ENCODE measurements at regions not wholly inside any gene's neighbourhood (a gene's known extent, or its start where the extent isn't known, plus 50 kb on each side); places are given as distances from the start of the nearest gene placed in this dataset.
A peak's percentile ranks its signal among the peaks of the same experiment; 100 is the strongest.

DNA sequence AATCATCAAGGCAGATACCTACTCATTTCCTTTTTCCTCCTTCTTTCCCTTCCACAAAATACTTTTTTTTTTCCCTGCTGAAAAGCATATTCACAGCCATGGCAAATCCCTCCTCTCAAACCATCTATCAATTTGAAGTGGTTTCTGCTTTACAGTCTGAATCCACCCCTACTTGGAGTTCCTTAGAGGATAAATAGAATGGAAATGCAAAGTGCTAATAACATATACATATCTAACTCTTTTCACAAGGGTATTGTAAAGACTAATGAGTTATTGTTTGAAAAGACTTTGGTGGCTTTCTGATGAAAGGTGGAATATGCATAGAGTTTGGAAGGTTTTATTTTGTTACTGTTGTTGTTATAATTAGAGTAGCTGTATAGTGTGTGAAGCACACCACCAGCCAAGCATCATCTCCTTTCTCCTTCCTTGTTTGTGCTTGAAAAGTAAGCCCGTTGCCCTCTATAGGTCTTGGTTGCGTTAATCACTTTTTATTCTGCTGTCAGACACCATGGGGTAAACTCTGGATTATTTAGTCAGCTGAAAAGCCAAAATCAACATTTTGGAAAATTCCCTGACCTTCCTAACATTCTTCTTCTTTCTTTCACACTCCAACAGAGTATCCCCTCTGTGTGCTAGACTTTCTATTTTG, 2126.9 kb upstream of the CELF4 start:
- FAIRE-seq, result no peak
- no peak overlapping the region for H3K4me3 Mint-ChIP-seq (ENCODE audit: unreplicated experiment)
- H3K27ac ChIP-seq (ENCODE audit: low read depth, low read length), result no peak overlapping the region

DNA sequence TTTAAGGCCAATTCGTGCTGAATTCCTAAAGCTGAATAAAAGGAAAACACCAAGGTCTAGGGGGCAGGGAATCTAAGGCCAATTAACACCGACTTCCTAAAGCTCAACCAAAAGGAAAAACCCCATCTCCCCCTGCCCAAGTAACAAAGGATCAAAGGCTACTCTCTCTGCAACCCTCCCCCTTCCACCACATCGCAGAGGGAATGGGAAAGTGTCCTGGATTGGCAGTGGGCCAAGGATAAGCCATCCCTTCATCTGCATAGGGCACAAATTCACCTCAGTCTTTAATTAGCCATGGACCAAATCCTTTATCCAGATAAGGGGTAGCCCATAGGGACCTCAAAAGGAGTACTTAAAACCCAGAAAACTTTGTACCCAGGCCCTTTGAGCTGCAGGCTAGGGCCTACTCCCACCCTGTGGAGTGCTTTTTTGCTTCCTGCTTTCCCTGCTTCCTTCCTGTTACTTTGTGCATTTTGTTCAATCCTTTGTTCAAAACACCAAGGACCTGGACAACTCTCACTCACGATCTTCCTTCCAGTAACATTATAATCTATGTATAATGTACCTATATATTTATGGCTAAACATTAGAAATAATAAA, 2119.8 kb upstream of the CELF4 start:
- Mint-ChIP-seq H3K27ac (ENCODE audit: unreplicated experiment) (no peak overlapping the region), H3K36me3 (ENCODE audit: low read depth, unreplicated experiment) (no peaks in the 10 kb centered on the region), H3K9me3 (ENCODE audit: unreplicated experiment) (no peaks in the 10 kb centered on the region), H3K27me3 (ENCODE audit: low read depth, unreplicated experiment) (no peaks in the 10 kb centered on the region), H3K4me1 (ENCODE audit: low read depth, unreplicated experiment) (no peaks in the 10 kb centered on the region), H3K4me3 (ENCODE audit: unreplicated experiment) (no peak overlapping the region)
- no peak overlapping the region for H3K27ac ChIP-seq (ENCODE audit: low read depth, low read length)
- no peaks in the 10 kb centered on the region for H3K36me3 ChIP-seq (ENCODE audit: insufficient read depth, low read length)
- no peaks in the 10 kb centered on the region for H3K79me2 ChIP-seq (ENCODE audit: insufficient read depth, low read length)
- no peaks in the 10 kb centered on the region for H3K27me3 ChIP-seq (ENCODE audit: insufficient read depth, low read length)
- H3K9ac ChIP-seq (ENCODE audit: low read length), result no peak overlapping the region
- no peak overlapping the region for H3K4me3 ChIP-seq (ENCODE audit: insufficient read depth, low read depth, low read length)
- H2AFZ ChIP-seq (ENCODE audit: low read depth, low read length), result peak overlapping the region; percentile 26
- TF ChIP-seq, protein P1, sequence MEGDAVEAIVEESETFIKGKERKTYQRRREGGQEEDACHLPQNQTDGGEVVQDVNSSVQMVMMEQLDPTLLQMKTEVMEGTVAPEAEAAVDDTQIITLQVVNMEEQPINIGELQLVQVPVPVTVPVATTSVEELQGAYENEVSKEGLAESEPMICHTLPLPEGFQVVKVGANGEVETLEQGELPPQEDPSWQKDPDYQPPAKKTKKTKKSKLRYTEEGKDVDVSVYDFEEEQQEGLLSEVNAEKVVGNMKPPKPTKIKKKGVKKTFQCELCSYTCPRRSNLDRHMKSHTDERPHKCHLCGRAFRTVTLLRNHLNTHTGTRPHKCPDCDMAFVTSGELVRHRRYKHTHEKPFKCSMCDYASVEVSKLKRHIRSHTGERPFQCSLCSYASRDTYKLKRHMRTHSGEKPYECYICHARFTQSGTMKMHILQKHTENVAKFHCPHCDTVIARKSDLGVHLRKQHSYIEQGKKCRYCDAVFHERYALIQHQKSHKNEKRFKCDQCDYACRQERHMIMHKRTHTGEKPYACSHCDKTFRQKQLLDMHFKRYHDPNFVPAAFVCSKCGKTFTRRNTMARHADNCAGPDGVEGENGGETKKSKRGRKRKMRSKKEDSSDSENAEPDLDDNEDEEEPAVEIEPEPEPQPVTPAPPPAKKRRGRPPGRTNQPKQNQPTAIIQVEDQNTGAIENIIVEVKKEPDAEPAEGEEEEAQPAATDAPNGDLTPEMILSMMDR (IDR thresholded peaks at IDR 0.05; ENCODE audit: insufficient read depth, low read depth, low read length), result no peak
- no peak for TF ChIP-seq EZH2 (IDR thresholded peaks at IDR 0.05; ENCODE audit: insufficient read depth, low read length)
- H3K4me1 ChIP-seq (ENCODE audit: insufficient read depth, low read length), result no peaks in the 10 kb centered on the region
- DNase-seq (ENCODE audit: low read depth) (no peak), FAIRE-seq (no peak)
- H3K4me2 ChIP-seq (ENCODE audit: low read length), result no peak overlapping the region
- no peaks in the 10 kb centered on the region for H3K9me3 ChIP-seq (ENCODE audit: insufficient read depth, low read depth, low read length)
- H4K20me1 ChIP-seq (ENCODE audit: insufficient read depth, low read length), result no peaks in the 10 kb centered on the region

More for the DNA sequence above, 2126.9 kb upstream of the CELF4 start:
- Histone ChIP-seq H3K79me2 (ENCODE audit: insufficient read depth, low read length) (no peaks in the 10 kb centered on the region), H3K27me3 (ENCODE audit: insufficient read depth, low read length) (no peaks in the 10 kb centered on the region), H2AFZ (ENCODE audit: low read depth, low read length) (no peak overlapping the region), H3K4me3 (ENCODE audit: insufficient read depth, low read depth, low read length) (no peak overlapping the region), H3K9ac (ENCODE audit: low read length) (no peak overlapping the region), H4K20me1 (ENCODE audit: insufficient read depth, low read length) (no peaks in the 10 kb centered on the region), H3K9me3 (ENCODE audit: insufficient read depth, low read depth, low read length) (no peaks in the 10 kb centered on the region), H3K36me3 (ENCODE audit: insufficient read depth, low read length) (no peaks in the 10 kb centered on the region), H3K4me1 (ENCODE audit: insufficient read depth, low read length) (no peaks in the 10 kb centered on the region), H3K4me2 (ENCODE audit: low read length) (no peak overlapping the region)
- no peaks in the 10 kb centered on the region for H3K27me3 Mint-ChIP-seq (ENCODE audit: low read depth, unreplicated experiment)
- no peaks in the 10 kb centered on the region for H3K36me3 Mint-ChIP-seq (ENCODE audit: low read depth, unreplicated experiment)
- no peak for DNase-seq (ENCODE audit: low read depth)
- no peak for TF ChIP-seq EZH2 (IDR thresholded peaks at IDR 0.05; ENCODE audit: insufficient read depth, low read length)
- TF ChIP-seq, protein P1 (IDR thresholded peaks at IDR 0.05; ENCODE audit: insufficient read depth, low read depth, low read length), result no peak
- no peak overlapping the region for H3K27ac Mint-ChIP-seq (ENCODE audit: unreplicated experiment)
- no peaks in the 10 kb centered on the region for H3K9me3 Mint-ChIP-seq (ENCODE audit: unreplicated experiment)
- no peaks in the 10 kb centered on the region for H3K4me1 Mint-ChIP-seq (ENCODE audit: low read depth, unreplicated experiment)

DNA sequence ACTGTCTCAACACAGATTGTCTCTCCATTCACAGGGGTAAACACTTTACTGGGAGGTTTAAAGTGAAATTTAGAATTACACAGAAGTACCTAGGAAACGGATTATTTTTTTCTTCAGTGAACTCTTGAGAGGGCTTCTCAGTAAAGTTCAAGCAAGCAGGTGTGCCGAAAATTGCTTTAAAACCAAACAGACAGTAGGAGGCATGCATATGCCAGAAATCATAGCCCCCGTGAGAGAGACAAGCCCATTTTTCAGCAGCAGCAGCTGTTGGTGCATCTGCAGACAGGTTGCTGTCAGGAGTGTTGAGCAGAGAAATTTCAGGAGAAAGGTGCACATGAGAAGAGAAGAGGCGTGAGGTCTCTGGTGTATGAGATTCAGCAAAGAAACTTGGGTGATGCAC, 2115.5 kb upstream of the CELF4 start:
- Mint-ChIP-seq H3K27me3 (ENCODE audit: low read depth, unreplicated experiment) (no peaks in the 10 kb centered on the region), H3K4me3 (ENCODE audit: unreplicated experiment) (no peak overlapping the region), H3K36me3 (ENCODE audit: low read depth, unreplicated experiment) (no peaks in the 10 kb centered on the region), H3K9me3 (ENCODE audit: unreplicated experiment) (no peaks in the 10 kb centered on the region), H3K27ac (ENCODE audit: unreplicated experiment) (no peak overlapping the region), H3K4me1 (ENCODE audit: low read depth, unreplicated experiment) (no peaks in the 10 kb centered on the region)
- H3K9ac ChIP-seq (ENCODE audit: low read length), result no peak overlapping the region
- TF ChIP-seq, protein P1 (IDR thresholded peaks at IDR 0.05; ENCODE audit: insufficient read depth, low read depth, low read length), result no peak
- no peak for TF ChIP-seq EZH2 (IDR thresholded peaks at IDR 0.05; ENCODE audit: insufficient read depth, low read length)
- no peaks in the 10 kb centered on the region for H3K9me3 ChIP-seq (ENCODE audit: insufficient read depth, low read depth, low read length)
- no peaks in the 10 kb centered on the region for H4K20me1 ChIP-seq (ENCODE audit: insufficient read depth, low read length)
- no peak for DNase-seq (ENCODE audit: low read depth)
- H3K79me2 ChIP-seq (ENCODE audit: insufficient read depth, low read length), result no peaks in the 10 kb centered on the region
- no peaks in the 10 kb centered on the region for H3K27me3 ChIP-seq (ENCODE audit: insufficient read depth, low read length)
- no peaks in the 10 kb centered on the region for H3K36me3 ChIP-seq (ENCODE audit: insufficient read depth, low read length)
- no peaks in the 10 kb centered on the region for H3K4me1 ChIP-seq (ENCODE audit: insufficient read depth, low read length)
- FAIRE-seq, result no peak
- no peak overlapping the region for H3K4me3 ChIP-seq (ENCODE audit: insufficient read depth, low read depth, low read length)
- no peak overlapping the region for H2AFZ ChIP-seq (ENCODE audit: low read depth, low read length)
- no peak overlapping the region for H3K27ac ChIP-seq (ENCODE audit: low read depth, low read length)
- no peak overlapping the region for H3K4me2 ChIP-seq (ENCODE audit: low read length)
